ENCODE measurements at regions not wholly inside any gene's neighbourhood (a gene's known extent, or its start where the extent isn't known, plus 50 kb on each side); places are given as distances from the start of the nearest gene placed in this dataset.
"Not testable (repeated sequence)": the region's sequence is repeated elsewhere in the genome, so short reads cannot be mapped to it uniquely, and the experiment has no call there.

- not testable (repeated sequence) for TF ChIP-seq CTCF (IDR thresholded peaks at IDR 0.05; ENCODE audit: low read length); EZH2 (IDR thresholded peaks at IDR 0.05; ENCODE audit: borderline replicate concordance, low read length)
Measured at GRCh38 chr4:118576709-118577219, 108.4 kb upstream of the METTL14 start.

Data from OCI-LY1 (cell line).